ENCODE measurements at regions not wholly inside any gene's neighbourhood (a gene's known extent, or its start where the extent isn't known, plus 50 kb on each side); places are given as distances from the start of the nearest gene placed in this dataset.

- no TSS peak for BruUV-seq (replicated peaks)
Observed at GRCh38 chr20:42020316-42020715, 402.1 kb upstream of the CHD6 start.

More at GRCh38 chr20:42020316-42020715, 402.1 kb upstream of the CHD6 start:
- Histone ChIP-seq H3K36me3 (ENCODE audit: control insufficient read depth in 1 of 2, insufficient read depth in 2 of 2, low read length in 2 of 2) (no peaks in the 10 kb centered on the region), H3K79me2 (ENCODE audit: insufficient read depth, low read length) (no peaks in the 10 kb centered on the region), H3K27ac (ENCODE audit: low read depth, low read length) (no peak overlapping the region), H3K4me1 (ENCODE audit: control insufficient read depth in 1 of 2, insufficient read depth in 2 of 2, low read length in 2 of 2) (no peaks in the 10 kb centered on the region), H3K27me3 (ENCODE audit: insufficient read depth, low read length) (no peaks in the 10 kb centered on the region), H3K9ac (ENCODE audit: low read length) (no peak overlapping the region), H3K9me3 (ENCODE audit: control insufficient read depth in 1 of 2, insufficient read depth in 1 of 2, low read depth in 1 of 2, low read length in 2 of 2) (peaks cover 5 to 22% of the 10 kb centered on the region in 2 experiments; a peak in 2 of 4 replicates), H4K20me1 (ENCODE audit: insufficient read depth) (no peaks in the 10 kb centered on the region), H2AFZ (ENCODE audit: low read depth, low read length, poor library complexity, severe bottlenecking) (no peak overlapping the region), H3K9me2 (ENCODE audit: insufficient read depth) (no peaks in the 10 kb centered on the region), H3K4me2 (ENCODE audit: low read length) (no peak overlapping the region), H3K4me3 (replicated peaks in 1 of 2; ENCODE audit: low read depth in 1 of 2, low read length in 2 of 2) (no peak overlapping the region)
- TF ChIP-seq POLR2AphosphoS5 (IDR thresholded peaks at IDR 0.05; ENCODE audit: low read depth, low read length) (no peak), CEBPB (IDR thresholded peaks at IDR 0.05; ENCODE audit: low read depth) (no peak), YY1 (IDR thresholded peaks at IDR 0.05; ENCODE audit: extremely low read depth, insufficient replicate concordance, low read depth, low read length) (no peak), ELF1 (IDR thresholded peaks at IDR 0.05; ENCODE audit: borderline replicate concordance, low read depth) (no peak), JUND (IDR thresholded peaks at IDR 0.05) (no peak), REST (IDR thresholded peaks at IDR 0.05; ENCODE audit: low read depth) (no peak), SIN3A (IDR thresholded peaks at IDR 0.05; ENCODE audit: low read depth) (no peak), EZH2 (IDR thresholded peaks at IDR 0.05) (no peak), FOSL1 (IDR thresholded peaks at IDR 0.05; ENCODE audit: low read depth) (no peak), SP1 (IDR thresholded peaks at IDR 0.05; ENCODE audit: low read depth) (no peak)
- ChIA-PET RAD21 (ENCODE audit: low non-redundant PET in 1 of 2, low total read pairs in 2 of 2, uncharacterized antibody in 2 of 2, unreplicated experiment in 2 of 2) (no interaction called here), CTCF (no interaction called here), POLR2A (no interaction called here)
- intact Hi-C loops (cut with micrococcal nuclease) = no loop called here
- ATAC-seq (no peak), DNase-seq (ENCODE audit: low read depth, low spot score) (no peak)
